GM21825 (cell line): ENCODE measurements at regions not wholly inside any gene's neighbourhood (a gene's known extent, or its start where the extent isn't known, plus 50 kb on each side); places are given as distances from the start of the nearest gene placed in this dataset.

ENCODE experiments used
- ATAC-seq: cut with Tn5 transposase; IDR thresholded peaks from one replicate; pipeline ENCODE4 v1.9.1; 2021; ENCODE audit warnings: mild to moderate bottlenecking, moderate library complexity; ENCODE audit not compliant: unreplicated experiment

DNA sequence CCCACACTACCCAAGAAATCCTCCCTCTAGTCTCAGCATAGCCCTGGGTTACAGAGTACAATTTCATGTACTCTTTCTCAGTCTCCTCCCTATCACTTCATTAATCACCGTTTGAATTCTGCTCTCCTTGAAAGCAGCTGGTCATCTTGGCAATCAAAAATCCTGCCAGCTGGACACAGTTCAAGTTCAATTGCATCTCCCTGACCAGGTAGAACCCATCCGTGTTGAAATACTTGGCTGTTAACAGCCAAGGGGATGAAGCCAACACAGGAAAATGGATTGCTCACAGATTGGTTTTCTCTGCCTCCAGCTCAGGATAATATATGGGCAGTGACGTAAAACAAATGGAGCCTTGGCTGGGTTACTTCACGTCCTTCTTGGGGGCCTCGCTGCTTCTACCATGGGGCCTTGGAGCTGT is 55.1 kb upstream of the GRK3 start:
- ATAC-seq, result no peak

DNA sequence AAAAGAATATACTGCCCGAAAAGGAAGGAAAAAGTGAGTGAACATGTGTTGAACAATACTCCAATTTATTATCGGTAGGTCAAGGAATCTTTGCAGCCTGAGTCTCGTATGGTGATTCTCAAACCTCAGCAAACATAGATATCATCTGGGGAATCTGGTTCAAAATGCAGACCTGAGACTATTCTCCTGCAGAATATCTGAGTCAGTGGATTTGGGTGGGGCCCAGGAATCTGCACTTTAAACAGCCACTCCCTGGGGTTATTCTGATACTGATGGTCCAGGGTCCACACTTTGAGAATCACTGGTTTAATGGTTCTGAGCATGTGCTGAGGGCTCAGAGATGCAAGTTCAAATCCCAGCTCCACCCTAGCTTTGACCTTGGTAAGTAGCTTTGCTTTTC is 53.6 kb upstream of the GRK3 start:
- no peak for ATAC-seq

DNA sequence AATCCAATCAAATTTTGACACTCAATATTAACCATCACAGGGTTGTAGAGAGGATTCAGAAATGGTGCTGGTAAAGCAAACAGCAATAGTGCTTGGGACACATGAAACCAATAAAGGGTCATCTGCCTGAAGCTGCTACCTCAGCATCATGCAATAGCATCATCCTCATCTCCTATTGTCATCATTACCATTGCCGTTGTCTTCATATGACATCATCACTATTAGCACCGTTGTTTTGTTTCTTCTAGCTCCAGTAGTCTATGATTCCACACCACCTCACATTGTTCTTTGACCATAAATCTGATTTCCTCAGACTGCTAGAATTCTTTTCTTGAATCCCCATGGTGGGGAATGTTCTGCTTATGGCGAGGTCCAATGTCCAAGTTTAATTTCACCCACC is 52.8 kb upstream of the GRK3 start:
- ATAC-seq, result no peak

DNA sequence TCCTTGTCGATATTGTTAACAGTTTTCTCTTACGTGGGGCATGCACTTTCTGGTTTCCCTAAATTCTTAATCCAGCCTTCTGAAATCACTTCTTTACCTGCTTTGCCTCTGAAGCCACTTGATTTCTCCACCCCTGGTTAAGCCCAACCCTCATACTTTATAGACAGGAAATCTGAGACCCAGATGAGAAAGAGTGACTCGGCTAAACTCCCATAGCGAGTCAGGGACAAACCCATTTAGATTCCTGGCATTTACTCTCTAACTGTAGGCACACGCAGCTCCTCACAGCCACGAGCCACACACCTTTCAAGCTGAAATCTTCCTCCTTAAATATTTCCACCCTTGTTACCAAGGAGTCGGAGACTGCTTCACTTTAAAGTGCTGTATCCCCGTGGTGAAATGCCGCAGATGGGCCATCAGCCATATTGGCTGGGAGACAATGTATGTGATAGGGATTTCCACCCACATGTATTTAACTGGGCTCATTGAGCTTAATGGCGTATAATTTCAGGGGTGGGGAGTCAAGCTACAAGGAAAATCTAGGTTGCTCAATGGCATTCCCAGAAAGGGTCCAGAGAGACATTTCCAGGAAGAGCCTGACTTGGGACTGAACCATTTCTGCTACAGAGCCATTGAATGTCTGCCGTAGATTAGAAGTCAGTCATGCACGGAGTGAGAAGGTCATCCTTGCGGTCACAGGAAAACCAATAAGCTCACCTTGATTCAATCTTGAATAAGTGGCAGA is 49.9 kb upstream of the GRK3 start:
- ATAC-seq, result no peak
